ENCODE measurements at regions not wholly inside any gene's neighbourhood (a gene's known extent, or its start where the extent isn't known, plus 50 kb on each side); places are given as distances from the start of the nearest gene placed in this dataset.
A peak's percentile ranks its signal among the peaks of the same experiment; 100 is the strongest.
"Not testable (repeated sequence)": the region's sequence is repeated elsewhere in the genome, so short reads cannot be mapped to it uniquely, and the experiment has no call there.

GRCh38 chr21:35402061-35402460, 353.0 kb upstream of the RUNX1 start:
- no peak for DNase-seq (ENCODE audit: low spot score)

DNA sequence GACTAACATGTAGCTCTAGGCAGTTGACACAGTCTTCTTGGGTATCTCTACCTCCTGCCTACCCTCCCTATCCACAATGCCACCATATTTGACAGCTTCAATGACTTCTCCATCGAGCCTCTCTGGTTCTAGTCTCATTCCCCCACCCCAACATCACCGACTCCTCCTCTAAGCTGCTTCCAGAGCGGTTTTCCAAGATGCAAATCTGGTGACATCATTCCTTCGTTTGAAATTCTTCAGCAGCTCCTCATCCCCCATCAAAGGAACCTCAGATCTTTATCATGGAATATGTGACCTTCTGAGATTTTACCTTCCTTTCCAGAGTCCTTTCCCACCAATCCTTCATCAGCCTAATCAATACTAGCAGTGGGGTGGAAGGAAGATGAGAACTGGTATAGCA, 352.4 kb upstream of the RUNX1 start:
- DNase-seq (ENCODE audit: low spot score) = no peak

GRCh38 chr21:35400233-35400939, 351.3 kb upstream of the RUNX1 start:
- peak; percentile 3 for DNase-seq (ENCODE audit: low spot score)

DNA sequence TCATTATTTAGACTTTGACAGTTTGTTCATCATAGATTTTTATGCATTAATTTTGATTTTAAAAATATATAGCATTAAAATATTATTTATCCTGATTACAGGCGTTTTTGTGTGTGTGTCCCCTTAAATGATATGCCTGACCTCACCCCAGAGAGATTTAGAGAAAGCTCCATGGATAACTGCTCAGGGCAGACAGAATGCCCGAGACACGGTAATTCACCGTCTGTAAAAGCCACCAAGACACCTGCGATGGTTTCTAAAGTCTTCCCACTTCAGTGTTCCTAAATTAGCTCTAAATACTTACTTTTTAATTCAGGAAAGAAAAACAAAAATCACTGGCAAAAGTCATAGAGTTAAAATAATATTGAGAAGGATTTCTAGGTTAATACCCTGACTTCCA, 350.6 kb upstream of the RUNX1 start:
- no peak for DNase-seq (ENCODE audit: low spot score)

GRCh38 chr21:35399002-35399530, 350.0 kb upstream of the RUNX1 start:
- DNase-seq (ENCODE audit: low spot score) = no peak

DNA sequence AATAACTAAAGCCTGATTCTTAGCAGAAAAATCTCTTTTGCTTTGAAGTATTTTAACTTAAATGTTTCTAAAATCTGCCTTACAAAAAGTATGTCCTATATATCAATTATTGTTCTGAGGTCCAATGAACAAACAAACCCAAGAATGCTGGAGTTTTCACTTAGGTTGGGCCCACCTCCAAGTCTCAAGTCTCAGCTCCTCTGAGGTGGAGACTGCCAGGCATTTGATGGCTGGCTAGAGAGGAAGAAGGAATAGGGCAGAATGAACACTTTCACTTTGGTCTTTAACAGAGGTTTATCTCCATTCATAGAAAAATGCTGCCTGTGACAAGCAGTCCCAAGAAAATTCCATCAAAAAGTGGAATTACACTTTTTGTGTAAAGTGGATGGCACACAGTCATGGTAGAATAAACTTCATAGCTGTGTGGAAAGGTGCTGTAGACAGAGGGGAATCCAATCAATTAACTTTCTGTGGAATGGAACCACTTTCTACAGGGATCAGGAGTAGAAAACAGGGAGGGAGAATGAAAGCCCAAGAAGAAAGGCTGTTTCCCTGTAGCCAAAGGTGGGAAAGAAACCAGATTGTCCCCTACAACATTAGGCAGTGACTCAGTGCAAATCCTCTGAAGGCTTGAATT, 349.4 kb upstream of the RUNX1 start:
- DNase-seq (ENCODE audit: low spot score) = no peak

- DNase-seq (ENCODE audit: low spot score) = no peak
These were observed 348.7 kb upstream of the RUNX1 start for GRCh38 chr21:35397781-35398180.

DNA sequence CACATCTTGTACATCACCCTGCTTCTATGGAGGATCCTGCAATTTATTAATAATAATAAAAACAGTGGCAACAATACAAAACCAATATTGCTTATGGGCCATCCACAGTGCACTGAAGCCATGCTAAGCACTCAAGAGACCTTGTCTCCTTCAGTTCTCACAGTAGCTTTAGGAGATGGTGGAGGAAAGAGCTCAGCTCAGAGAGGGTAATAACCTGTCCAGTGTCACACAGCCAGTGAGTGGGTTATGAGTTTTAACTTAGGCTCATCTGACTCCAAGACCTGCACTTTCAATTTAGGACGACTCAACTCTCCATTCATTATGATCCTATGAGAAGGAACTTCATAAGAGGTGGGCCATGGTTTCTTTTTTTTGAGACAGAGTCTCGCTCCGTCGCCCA, 347.6 kb upstream of the RUNX1 start:
- no peak for DNase-seq (ENCODE audit: low spot score)

GRCh38 chr21:35395728-35396127, 346.6 kb upstream of the RUNX1 start:
- DNase-seq (ENCODE audit: low spot score) = no peak

- no peak for DNase-seq (ENCODE audit: low spot score)
These were observed 345.7 kb upstream of the RUNX1 start for GRCh38 chr21:35394634-35395369.

- DNase-seq (ENCODE audit: low spot score) = no peak
These were observed 344.9 kb upstream of the RUNX1 start for GRCh38 chr21:35394049-35394448.

DNA sequence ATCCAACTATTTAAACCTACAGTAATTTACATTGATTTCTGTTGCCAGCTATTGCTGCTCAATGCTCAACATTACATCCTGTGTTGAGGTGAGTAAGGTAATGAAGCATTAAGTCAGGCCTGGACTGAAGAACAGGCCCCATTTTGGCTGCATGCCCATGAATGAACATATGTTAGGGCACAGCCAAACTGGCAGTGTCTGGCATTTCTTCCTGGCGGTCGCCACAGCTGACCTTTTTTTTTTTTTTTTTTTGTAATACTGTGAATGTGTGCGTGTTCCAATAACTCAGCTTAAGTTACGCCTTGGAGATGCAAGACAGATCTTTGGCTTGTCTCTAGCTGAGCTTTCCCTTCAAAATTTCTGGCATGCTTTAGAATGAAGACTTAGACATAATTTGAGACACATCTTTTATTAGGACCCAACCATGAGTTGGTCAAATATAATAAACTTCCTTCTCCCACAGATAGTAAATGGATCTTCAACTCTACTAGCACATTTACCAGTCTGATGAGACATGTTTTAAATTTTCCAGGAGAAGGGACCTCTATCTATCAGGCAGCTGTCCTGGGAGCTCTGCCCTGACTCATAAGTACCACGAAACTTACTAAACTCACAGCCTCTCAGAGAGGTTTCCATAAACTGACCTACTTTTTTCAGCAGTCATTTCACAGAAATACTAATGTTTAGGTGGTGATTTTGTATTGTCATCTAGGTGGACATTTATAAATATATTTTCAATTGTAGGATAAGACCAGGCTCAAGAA, 341.1 kb upstream of the RUNX1 start:
- DNase-seq (ENCODE audit: low spot score) = no peak

DNA sequence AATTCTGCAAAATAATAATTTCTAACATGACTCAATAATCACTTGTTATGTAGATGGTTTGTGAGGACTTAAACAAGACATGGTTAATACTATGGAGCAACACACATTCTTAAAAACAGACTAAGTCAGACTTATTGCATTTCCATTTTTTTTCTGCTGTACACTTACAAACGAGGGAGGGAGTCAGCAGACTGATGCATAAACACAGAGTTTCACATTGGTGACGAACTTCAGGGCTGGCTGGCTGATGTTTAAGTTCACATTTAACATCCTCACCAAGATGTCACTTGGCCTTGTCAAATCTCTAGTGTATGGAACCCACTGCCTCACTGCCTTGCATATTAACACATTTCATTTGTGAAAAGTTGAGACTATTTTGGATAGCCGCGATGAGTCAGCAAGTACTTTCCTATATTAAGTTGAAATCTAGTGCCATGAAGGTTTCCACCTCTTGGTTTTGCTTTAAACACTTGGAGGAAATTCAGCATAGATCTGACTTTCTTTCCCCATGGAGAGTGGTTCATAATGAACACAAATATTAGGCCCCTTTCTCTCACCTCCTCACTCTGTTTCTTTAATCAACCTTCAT, 337.5 kb upstream of the RUNX1 start:
- DNase-seq (ENCODE audit: low spot score) = no peak

GRCh38 chr21:35384375-35384774, 335.3 kb upstream of the RUNX1 start:
- DNase-seq (ENCODE audit: low spot score) = no peak

DNA sequence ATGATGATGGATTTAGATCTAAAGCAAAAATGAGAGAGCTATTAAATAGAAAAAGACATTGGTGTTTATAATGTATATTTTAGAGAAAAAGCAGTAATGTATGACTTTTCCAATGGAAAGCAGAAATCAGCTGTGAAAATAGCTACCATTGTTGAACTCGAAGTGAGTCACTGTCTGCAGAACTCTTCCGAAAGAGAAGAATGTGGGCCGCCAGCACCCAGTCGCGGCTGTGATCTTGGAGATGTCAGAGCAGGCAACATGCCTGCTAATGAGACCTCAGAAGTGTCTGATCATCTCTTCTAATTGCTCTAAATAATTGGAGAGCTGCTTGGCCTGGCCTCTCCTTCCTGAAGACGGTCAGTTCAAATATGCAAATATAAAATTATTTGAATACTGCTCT, 333.6 kb upstream of the RUNX1 start:
- no peak for DNase-seq (ENCODE audit: low spot score)

- DNase-seq (ENCODE audit: low spot score) = no peak
These were observed 332.7 kb upstream of the RUNX1 start for GRCh38 chr21:35381743-35382310.

GRCh38 chr21:35380304-35380703, 331.2 kb upstream of the RUNX1 start:
- not testable (repeated sequence) for DNase-seq (ENCODE audit: low spot score)

- DNase-seq (ENCODE audit: low spot score) = no peak
These were observed 329.8 kb upstream of the RUNX1 start for GRCh38 chr21:35378881-35379280.

- DNase-seq (ENCODE audit: low spot score) = no peak
These were observed 328.5 kb upstream of the RUNX1 start for GRCh38 chr21:35377505-35378090.

- DNase-seq (ENCODE audit: low spot score) = no peak
These were observed 327.5 kb upstream of the RUNX1 start for GRCh38 chr21:35376406-35377135.

Measured in SK-N-DZ (cell line).